Lower lobe of right lung (tissue), 2 donors: ENCODE measurements at regions not wholly inside any gene's neighbourhood (a gene's known extent, or its start where the extent isn't known, plus 50 kb on each side); places are given as distances from the start of the nearest gene placed in this dataset.
"Not testable (repeated sequence)": the region's sequence is repeated elsewhere in the genome, so short reads cannot be mapped to it uniquely, and the experiment has no call there.

Experiments used
- ATAC-seq, 2 donors: fragments of 200-7000 bp; cut with Tn5 transposase; one replicate each; pipeline ENCODE4 v1.9.1; 2020 to 2022; ENCODE audit warnings: mild to moderate bottlenecking in 2 of 2, moderate library complexity in 2 of 2
- DNase-seq: peaks from one replicate; pipeline ENCODE4 v3.0.0-alpha.2; 2020
- H3K27ac ChIP-seq: fragments of 200-600 bp; one replicate; pipeline ENCODE4 v1.8.0; 2022
- H3K27me3 ChIP-seq: fragments of 200-600 bp; one replicate; pipeline ENCODE4 v1.8.0; 2022; ENCODE audit warnings: low read depth
- H3K36me3 ChIP-seq: fragments of 200-600 bp; one replicate; pipeline ENCODE4 v1.8.0; 2022; ENCODE audit warnings: mild to moderate bottlenecking
- H3K4me1 ChIP-seq: fragments of 200-600 bp; one replicate; pipeline ENCODE4 v1.8.0; 2022
- H3K4me3 ChIP-seq: fragments of 200-600 bp; one replicate; pipeline ENCODE4 v1.8.0; 2022; ENCODE audit warnings: mild to moderate bottlenecking
- H3K9me3 ChIP-seq: fragments of 200-600 bp; one replicate; pipeline ENCODE4 v1.8.0; 2022
- intact Hi-C: fragments of 100-400 bp; cut with DNase I; formaldehyde crosslinking; loops from one replicate; pipeline ENCODE4 v1.11.0; 2022
- TF ChIP-seq, protein P1 (sequence below): fragments of 200-600 bp; IDR thresholded peaks from one replicate; pipeline ENCODE4 v1.8.0; 2022; ENCODE audit warnings: antibody characterized with exemption, mild to moderate bottlenecking
- donor health status: DM: no; HTN: yes; CAD: no; lungs with severe emphysema.

DNA sequence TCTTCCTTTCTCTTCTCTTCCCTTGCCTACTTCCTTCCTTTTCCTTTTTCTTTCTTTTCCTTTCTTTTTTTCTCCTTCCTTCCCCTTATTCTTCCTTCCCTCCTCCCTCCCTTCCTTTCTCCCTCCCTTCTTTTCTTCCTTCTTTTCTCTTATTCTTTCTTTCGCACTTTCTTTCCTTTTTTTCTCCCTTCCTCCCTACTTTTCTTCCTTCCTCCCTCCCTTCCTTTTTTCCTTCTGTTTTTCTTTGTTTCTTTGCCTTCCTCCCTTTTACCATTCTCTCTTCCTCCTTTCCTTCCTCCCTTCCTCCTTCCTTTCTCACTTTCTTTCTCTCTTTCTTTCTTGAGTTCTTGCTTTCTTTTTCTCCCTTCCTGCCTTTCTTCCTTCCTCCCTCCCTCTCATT, 416.5 kb downstream of the ANKRD30B start:
- H3K36me3 ChIP-seq, intact Hi-C loops, H3K4me3 ChIP-seq, ATAC-seq, H3K4me1 ChIP-seq, H3K27ac ChIP-seq, H3K9me3 ChIP-seq, H3K27me3 ChIP-seq, DNase-seq: not testable (repeated sequence)

DNA sequence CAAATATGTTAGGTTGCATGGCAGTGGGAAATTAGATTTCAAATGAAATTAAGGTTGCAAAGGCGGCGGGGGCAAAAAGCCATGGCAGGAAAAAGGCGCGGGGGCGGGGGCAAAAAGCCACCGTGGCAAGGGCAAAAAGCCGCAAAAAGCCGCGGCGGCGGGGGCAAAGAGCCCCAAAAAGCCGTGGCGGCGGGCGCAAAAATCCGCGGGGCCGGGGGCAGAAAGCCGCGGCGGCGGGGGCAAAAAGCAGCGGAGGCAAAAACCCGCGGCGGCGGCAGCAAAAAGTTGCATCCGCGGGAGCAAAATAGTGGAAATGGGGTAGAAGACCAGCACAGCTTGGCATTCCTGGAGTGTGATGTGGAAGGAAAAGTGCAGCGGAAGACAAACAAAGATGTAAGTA, 417.1 kb downstream of the ANKRD30B start:
- H3K4me1 ChIP-seq, result no peaks in the 10 kb centered on the region
- TF ChIP-seq, protein P1, sequence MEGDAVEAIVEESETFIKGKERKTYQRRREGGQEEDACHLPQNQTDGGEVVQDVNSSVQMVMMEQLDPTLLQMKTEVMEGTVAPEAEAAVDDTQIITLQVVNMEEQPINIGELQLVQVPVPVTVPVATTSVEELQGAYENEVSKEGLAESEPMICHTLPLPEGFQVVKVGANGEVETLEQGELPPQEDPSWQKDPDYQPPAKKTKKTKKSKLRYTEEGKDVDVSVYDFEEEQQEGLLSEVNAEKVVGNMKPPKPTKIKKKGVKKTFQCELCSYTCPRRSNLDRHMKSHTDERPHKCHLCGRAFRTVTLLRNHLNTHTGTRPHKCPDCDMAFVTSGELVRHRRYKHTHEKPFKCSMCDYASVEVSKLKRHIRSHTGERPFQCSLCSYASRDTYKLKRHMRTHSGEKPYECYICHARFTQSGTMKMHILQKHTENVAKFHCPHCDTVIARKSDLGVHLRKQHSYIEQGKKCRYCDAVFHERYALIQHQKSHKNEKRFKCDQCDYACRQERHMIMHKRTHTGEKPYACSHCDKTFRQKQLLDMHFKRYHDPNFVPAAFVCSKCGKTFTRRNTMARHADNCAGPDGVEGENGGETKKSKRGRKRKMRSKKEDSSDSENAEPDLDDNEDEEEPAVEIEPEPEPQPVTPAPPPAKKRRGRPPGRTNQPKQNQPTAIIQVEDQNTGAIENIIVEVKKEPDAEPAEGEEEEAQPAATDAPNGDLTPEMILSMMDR, result no peak
- no peak for ATAC-seq
- H3K27ac ChIP-seq, result no peak overlapping the region
- no peaks in the 10 kb centered on the region for H3K9me3 ChIP-seq
- no peak overlapping the region for H3K4me3 ChIP-seq
- intact Hi-C loops, result no loop called here
- DNase-seq, result no peak
- no peaks in the 10 kb centered on the region for H3K27me3 ChIP-seq
- H3K36me3 ChIP-seq, result no peaks in the 10 kb centered on the region

DNA sequence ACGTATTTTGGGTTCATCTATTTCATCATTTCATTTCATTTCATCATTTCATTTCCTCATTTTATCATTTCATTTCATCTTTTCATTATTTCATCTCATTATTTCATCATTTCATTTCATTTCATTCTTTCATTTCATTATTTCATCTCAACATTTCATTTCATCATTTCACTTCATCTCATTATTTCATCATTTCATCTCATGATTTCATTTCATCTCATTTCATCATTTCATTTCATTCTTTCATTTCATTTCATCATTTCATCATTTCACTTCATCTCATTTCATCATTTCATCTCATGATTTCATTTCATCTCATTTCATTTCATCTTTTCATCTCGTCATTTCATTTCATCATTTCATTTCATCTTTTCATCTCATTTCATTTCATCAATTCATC, 445.1 kb downstream of the ANKRD30B start:
- H3K4me1 ChIP-seq, DNase-seq, H3K9me3 ChIP-seq, H3K27ac ChIP-seq, ATAC-seq, H3K4me3 ChIP-seq, H3K36me3 ChIP-seq, intact Hi-C loops: not testable (repeated sequence)
- H3K27me3 ChIP-seq, result peaks cover 11% of the 10 kb centered on the region

DNA sequence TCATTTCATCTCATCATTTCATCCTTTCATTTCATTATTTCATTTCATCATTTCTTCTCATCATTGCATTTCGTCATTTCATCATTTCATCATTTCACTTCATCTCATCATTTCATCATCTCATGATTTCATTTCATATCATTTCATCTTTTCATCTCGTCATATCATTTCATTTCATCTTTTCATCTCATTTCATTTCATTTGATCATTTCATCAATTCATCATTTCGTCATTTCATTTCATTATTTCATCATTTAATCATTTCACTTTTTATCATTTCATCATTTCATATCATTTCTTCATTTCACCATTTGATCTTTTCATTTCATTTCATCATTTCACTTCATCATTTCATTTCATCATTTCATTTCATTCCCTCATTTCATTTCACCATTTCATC, 445.8 kb downstream of the ANKRD30B start:
- H3K36me3 ChIP-seq, H3K4me1 ChIP-seq, DNase-seq, intact Hi-C loops, ATAC-seq, H3K4me3 ChIP-seq, H3K9me3 ChIP-seq, H3K27ac ChIP-seq: not testable (repeated sequence)
- peaks cover 13% of the 10 kb centered on the region for H3K27me3 ChIP-seq

DNA sequence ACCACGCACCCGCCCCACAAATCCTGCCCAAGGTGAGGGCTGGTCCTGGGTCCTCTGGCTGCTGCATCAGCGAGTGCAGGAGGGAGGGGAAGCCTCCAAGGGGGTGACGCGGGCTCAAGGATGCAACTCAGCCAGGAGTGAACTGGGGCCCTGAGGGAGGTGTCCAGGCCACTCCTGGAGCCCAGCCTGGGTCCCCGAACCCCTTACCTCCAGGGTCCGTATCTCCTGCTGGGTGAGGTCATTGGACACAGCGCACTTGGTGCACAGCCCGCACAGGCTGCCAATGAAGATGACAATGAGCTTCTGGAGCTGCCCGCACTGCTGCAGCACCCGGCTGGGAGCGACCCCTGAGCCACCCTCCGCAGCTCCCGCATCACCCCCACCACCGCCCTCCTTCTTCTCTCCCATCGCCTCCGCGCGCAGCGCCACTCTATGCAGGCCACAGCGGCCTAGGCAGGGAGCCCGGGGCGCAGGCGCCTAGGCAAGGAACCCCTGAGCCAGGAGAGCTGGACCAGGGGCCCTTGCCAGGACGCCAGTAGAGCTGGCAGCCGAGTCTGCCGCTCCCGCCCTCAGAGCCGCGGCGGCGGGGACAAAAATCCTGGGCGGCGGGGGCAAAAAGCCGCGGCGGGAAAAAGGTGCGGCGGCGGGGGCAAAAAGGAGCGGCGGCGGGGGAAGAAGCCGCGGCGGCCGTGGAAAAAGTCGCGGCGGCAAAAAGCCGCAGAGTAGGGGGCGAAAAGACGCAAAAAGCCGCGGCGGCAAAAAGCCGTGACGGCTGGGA, 449.6 kb downstream of the ANKRD30B start:
- DNase-seq, result peak; percentile 28
- H3K4me1 ChIP-seq, ATAC-seq, H3K27ac ChIP-seq, H3K9me3 ChIP-seq, intact Hi-C loops, H3K4me3 ChIP-seq, H3K36me3 ChIP-seq: not testable (repeated sequence)
- H3K27me3 ChIP-seq, result peaks cover 13% of the 10 kb centered on the region

DNA sequence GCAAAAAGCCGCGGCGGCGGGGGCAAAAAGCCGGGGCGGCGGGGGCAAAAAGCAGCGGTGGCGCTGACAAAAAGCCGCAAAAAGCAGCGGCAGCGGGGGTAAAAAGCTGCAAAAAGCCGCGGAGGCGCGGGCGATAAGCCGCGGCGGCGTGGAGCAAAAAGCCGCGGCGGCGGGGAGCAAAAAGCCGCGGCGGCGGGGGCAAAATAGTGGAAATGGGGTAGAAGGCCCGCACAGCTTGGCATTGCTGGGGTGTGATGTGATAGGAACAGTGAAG, 450.1 kb downstream of the ANKRD30B start:
- no peak for DNase-seq

More for the DNA sequence above, 450.1 kb downstream of the ANKRD30B start:
- no peaks in the 10 kb centered on the region for H3K4me1 ChIP-seq
- no peak for ATAC-seq
- H3K27me3 ChIP-seq, result peaks cover 13% of the 10 kb centered on the region
- no peak overlapping the region for H3K4me3 ChIP-seq
- intact Hi-C loops, result no loop called here
- TF ChIP-seq, protein P1, result no peak
- H3K9me3 ChIP-seq, result no peaks in the 10 kb centered on the region
- H3K36me3 ChIP-seq, result no peaks in the 10 kb centered on the region
- H3K27ac ChIP-seq, result no peak overlapping the region
